ENCODE measurements at regions not wholly inside any gene's neighbourhood (a gene's known extent, or its start where the extent isn't known, plus 50 kb on each side); places are given as distances from the start of the nearest gene placed in this dataset.

DNA sequence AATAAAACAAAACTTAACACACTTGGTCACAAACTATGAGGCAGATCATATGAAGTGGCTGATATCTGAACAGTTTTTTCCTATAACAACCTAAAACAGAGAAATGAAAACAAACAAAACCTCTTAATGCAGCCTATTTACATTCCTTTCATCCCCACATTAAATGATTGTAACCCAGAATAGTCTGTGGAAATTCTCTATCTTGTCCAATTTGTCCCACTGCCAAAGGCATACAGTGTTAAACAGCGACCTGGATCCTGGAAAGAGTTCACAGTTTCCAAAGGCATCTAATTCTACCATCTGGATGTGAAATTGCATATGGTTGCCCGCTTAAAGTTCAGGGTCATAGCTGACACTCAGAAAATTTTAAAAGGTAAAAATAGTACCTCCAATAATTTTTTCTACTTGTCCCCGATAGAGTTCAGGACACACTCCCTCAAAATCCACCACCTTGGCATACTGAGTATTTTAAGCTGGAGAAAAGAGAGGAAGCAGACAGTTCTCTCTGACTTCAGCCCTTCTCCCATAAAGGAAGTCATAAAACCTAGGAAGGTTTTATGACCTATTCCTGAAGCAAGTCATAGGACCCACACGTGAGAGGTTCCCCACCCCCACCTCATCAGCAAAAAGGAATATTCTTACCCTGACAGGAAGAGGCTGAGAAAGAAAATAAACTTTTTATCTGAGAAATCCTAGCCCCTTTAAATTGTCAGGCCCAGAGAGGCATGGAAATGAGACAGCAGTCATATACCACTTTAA is 270.2 kb downstream of the PAPSS1 start:
- dilution Hi-C loops (cut with HindIII; ENCODE audit: low sequenced_read_pairs, unreplicated experiment) (no loop called here), in situ Hi-C loops (cut with MboI; ENCODE audit: low sequenced_read_pairs) (no loop called here), intact Hi-C loops (cut with micrococcal nuclease) (no loop called here)
- Histone ChIP-seq H3K4me2 (ENCODE audit: low read depth, low read length) (no peak overlapping the region), H3K9me3 (ENCODE audit: control insufficient read depth, insufficient read depth, low read length) (no peaks in the 10 kb centered on the region), H2BK20ac (ENCODE audit: low read depth, low read length) (no peak overlapping the region), H3K9me1 (ENCODE audit: insufficient read depth, low read length) (no peaks in the 10 kb centered on the region), H2AFZ (replicated peaks; ENCODE audit: low read length, poor library complexity) (no peak overlapping the region), H4K5ac (ENCODE audit: low read depth, low read length) (no peak overlapping the region), H3K36me3 (ENCODE audit: control insufficient read depth, insufficient read depth, low read length) (no peaks in the 10 kb centered on the region), H3K23ac (ENCODE audit: low read depth, low read length) (no peak overlapping the region), H2AK9ac (replicated peaks; ENCODE audit: low read depth, low read length, poor library complexity) (no peak overlapping the region), H3K4me3 (ENCODE audit: insufficient read depth, low read depth, low read length) (no peak overlapping the region), H3K79me1 (ENCODE audit: low read depth in 1 of 2, low read length in 2 of 2) (no peaks in the 10 kb centered on the region), H3K27ac (ENCODE audit: insufficient read depth, low read length) (no peak overlapping the region), H2AK5ac (ENCODE audit: low read depth, low read length) (no peak overlapping the region), H3K18ac (ENCODE audit: low read depth, low read length) (no peak overlapping the region), H4K8ac (ENCODE audit: low read depth in 2 of 2, low read length in 2 of 2) (no peak overlapping the region), H3K4ac (ENCODE audit: low read depth, low read length) (no peak overlapping the region), H2BK5ac (ENCODE audit: low read depth, low read length, poor library complexity, severe bottlenecking) (no peak overlapping the region), H2BK120ac (ENCODE audit: low read depth, low read length) (no peak overlapping the region), H3K14ac (replicated peaks; ENCODE audit: low read depth, low read length) (no peak overlapping the region), H3K56ac (ENCODE audit: extremely low read depth, insufficient read depth, low read length) (no peak overlapping the region), H3K9ac (ENCODE audit: low read depth, low read length) (no peak overlapping the region), H3K27me3 (ENCODE audit: control insufficient read depth, insufficient read depth, low read length) (no peaks in the 10 kb centered on the region), H3K4me1 (ENCODE audit: control insufficient read depth, insufficient read depth, low read length) (no peaks in the 10 kb centered on the region), H2BK15ac (ENCODE audit: low read depth, low read length) (no peak overlapping the region), H4K91ac (ENCODE audit: insufficient read depth, low read depth, low read length) (no peak overlapping the region), H4K20me1 (ENCODE audit: insufficient read depth, low read length) (no peaks in the 10 kb centered on the region)
- ChIA-PET CTCF (interaction anchor here (0.5 kb wide), 1 partner anchor 167 kb away, joined by 5 read pairs; no protein-coding TSS in a partner anchor), POLR2A (ENCODE audit: unreplicated experiment) (no interaction called here)
- no peak for DNase-seq
- ATAC-seq (ENCODE audit: low read depth) = no peak
- BruUV-seq (replicated peaks) = no TSS peak
- TF ChIP-seq, protein P1, sequence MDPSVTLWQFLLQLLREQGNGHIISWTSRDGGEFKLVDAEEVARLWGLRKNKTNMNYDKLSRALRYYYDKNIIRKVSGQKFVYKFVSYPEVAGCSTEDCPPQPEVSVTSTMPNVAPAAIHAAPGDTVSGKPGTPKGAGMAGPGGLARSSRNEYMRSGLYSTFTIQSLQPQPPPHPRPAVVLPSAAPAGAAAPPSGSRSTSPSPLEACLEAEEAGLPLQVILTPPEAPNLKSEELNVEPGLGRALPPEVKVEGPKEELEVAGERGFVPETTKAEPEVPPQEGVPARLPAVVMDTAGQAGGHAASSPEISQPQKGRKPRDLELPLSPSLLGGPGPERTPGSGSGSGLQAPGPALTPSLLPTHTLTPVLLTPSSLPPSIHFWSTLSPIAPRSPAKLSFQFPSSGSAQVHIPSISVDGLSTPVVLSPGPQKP (IDR thresholded peaks at IDR 0.05; ENCODE audit: borderline replicate concordance, low read depth, low read length) = no peak
- TF ChIP-seq POLR2A (IDR thresholded peaks at IDR 0.05; ENCODE audit: low read depth, low read length) = no peak
- TF ChIP-seq MAFK (IDR thresholded peaks at IDR 0.05; ENCODE audit: low read depth, low read length) = no peak
- no peak for TF ChIP-seq RCOR1 (IDR thresholded peaks at IDR 0.05; ENCODE audit: insufficient replicate concordance, low read length)
- TF ChIP-seq RAD21 (IDR thresholded peaks at IDR 0.05; ENCODE audit: low read length) = no peak
- TF ChIP-seq SMC3 (IDR thresholded peaks at IDR 0.05; ENCODE audit: low read depth, low read length) = no peak
- no peak for TF ChIP-seq RFX5 (IDR thresholded peaks at IDR 0.05; ENCODE audit: low read depth, low read length)
- TF ChIP-seq CHD1 (IDR thresholded peaks at IDR 0.05; ENCODE audit: low read depth, low read length) = no peak
- TF ChIP-seq FOS (IDR thresholded peaks at IDR 0.05; ENCODE audit: low read depth, low read length) = no peak
- TF ChIP-seq BHLHE40 (IDR thresholded peaks at IDR 0.05; ENCODE audit: low read depth, low read length) = no peak
- TF ChIP-seq, protein P2, sequence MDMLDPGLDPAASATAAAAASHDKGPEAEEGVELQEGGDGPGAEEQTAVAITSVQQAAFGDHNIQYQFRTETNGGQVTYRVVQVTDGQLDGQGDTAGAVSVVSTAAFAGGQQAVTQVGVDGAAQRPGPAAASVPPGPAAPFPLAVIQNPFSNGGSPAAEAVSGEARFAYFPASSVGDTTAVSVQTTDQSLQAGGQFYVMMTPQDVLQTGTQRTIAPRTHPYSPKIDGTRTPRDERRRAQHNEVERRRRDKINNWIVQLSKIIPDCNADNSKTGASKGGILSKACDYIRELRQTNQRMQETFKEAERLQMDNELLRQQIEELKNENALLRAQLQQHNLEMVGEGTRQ (IDR thresholded peaks at IDR 0.05; ENCODE audit: low read depth, low read length) = no peak
- TF ChIP-seq, protein P3, sequence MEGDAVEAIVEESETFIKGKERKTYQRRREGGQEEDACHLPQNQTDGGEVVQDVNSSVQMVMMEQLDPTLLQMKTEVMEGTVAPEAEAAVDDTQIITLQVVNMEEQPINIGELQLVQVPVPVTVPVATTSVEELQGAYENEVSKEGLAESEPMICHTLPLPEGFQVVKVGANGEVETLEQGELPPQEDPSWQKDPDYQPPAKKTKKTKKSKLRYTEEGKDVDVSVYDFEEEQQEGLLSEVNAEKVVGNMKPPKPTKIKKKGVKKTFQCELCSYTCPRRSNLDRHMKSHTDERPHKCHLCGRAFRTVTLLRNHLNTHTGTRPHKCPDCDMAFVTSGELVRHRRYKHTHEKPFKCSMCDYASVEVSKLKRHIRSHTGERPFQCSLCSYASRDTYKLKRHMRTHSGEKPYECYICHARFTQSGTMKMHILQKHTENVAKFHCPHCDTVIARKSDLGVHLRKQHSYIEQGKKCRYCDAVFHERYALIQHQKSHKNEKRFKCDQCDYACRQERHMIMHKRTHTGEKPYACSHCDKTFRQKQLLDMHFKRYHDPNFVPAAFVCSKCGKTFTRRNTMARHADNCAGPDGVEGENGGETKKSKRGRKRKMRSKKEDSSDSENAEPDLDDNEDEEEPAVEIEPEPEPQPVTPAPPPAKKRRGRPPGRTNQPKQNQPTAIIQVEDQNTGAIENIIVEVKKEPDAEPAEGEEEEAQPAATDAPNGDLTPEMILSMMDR (conservative IDR thresholded peaks at IDR 0.05; ENCODE audit: low read depth, low read length) = no peak
- TF ChIP-seq MAZ (IDR thresholded peaks at IDR 0.05; ENCODE audit: borderline replicate concordance, low read depth, low read length) = no peak
- TF ChIP-seq NFE2L2 (IDR thresholded peaks at IDR 0.05; ENCODE audit: low read depth, low read length) = no peak
- no peak for TF ChIP-seq MXI1 (IDR thresholded peaks at IDR 0.05; ENCODE audit: borderline replicate concordance, low read depth, low read length)
- WGBS, 2 experiments (ENCODE audit: extremely low coverage in 2 of 2, insufficient read length in 1 of 2) = no CpG with 5 or more reads among the region's 4 CpGs
